Thyroid gland (tissue), 4 donors: ENCODE measurements at regions not wholly inside any gene's neighbourhood (a gene's known extent, or its start where the extent isn't known, plus 50 kb on each side); places are given as distances from the start of the nearest gene placed in this dataset.

Experiments
- POLR2A ChIP-seq, 2 donors: fragments of 450-650 bp; IDR thresholded peaks; one replicate each; pipeline ENCODE4 v1.6.1; 2017; ENCODE audit warnings: antibody characterized with exemption in 2 of 2, mild to moderate bottlenecking in 2 of 2, moderate library complexity in 1 of 2
- TF ChIP-seq, protein P1 (sequence below), 6 experiments: fragments of 200-600 bp in 3 of 6; fragments of 450-650 bp in 3 of 6; sonication (generic) in 3 of 6; IDR thresholded peaks; one replicate each; pipeline ENCODE4 v1.5.1; 2016 to 2019; ENCODE audit warnings: antibody characterized with exemption in 6 of 6, mild to moderate bottlenecking in 2 of 6, inconsistent platforms in 1 of 6, moderate library complexity in 1 of 6

DNA sequence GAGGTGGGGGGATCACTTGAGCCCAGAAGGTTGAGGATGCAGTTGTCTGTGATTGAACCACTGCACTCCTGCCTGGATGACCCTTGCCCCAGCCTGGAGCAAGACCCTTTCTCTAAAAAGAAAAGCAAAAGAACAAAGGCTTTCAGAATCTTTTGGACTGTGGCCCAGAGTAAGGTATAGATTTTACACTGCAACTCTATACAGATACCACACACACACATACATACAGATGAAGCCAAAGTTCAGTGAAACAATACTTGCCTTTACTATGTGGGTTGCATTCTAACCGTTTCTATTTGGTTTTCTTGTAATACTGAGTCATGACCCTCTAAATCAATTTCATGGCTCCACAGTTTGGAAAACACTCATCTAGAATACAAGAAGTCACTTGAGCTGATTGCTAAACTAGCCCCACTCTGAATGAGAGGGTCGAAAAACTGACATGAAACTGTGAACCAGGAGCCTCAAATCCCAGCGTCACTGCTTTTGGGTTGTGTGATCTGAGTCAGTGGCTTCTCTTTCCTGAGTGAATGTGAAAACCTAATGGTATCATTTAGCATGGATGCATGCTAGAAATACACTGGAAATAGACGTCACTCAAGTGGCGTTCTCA, 756.1 kb downstream of the UQCRFS1 start:
- TF ChIP-seq, protein P1, sequence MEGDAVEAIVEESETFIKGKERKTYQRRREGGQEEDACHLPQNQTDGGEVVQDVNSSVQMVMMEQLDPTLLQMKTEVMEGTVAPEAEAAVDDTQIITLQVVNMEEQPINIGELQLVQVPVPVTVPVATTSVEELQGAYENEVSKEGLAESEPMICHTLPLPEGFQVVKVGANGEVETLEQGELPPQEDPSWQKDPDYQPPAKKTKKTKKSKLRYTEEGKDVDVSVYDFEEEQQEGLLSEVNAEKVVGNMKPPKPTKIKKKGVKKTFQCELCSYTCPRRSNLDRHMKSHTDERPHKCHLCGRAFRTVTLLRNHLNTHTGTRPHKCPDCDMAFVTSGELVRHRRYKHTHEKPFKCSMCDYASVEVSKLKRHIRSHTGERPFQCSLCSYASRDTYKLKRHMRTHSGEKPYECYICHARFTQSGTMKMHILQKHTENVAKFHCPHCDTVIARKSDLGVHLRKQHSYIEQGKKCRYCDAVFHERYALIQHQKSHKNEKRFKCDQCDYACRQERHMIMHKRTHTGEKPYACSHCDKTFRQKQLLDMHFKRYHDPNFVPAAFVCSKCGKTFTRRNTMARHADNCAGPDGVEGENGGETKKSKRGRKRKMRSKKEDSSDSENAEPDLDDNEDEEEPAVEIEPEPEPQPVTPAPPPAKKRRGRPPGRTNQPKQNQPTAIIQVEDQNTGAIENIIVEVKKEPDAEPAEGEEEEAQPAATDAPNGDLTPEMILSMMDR (IDR thresholded peaks at IDR 0.05), result no peak
- TF ChIP-seq POLR2A (IDR thresholded peaks at IDR 0.05), result no peak
